GM19395 (cell line): ENCODE measurements at regions not wholly inside any gene's neighbourhood (a gene's known extent, or its start where the extent isn't known, plus 50 kb on each side); places are given as distances from the start of the nearest gene placed in this dataset.

Source experiments
- ATAC-seq: cut with Tn5 transposase; IDR thresholded peaks from one replicate; pipeline ENCODE4 v1.9.1; 2021; ENCODE audit warnings: mild to moderate bottlenecking, moderate library complexity; ENCODE audit not compliant: unreplicated experiment

DNA sequence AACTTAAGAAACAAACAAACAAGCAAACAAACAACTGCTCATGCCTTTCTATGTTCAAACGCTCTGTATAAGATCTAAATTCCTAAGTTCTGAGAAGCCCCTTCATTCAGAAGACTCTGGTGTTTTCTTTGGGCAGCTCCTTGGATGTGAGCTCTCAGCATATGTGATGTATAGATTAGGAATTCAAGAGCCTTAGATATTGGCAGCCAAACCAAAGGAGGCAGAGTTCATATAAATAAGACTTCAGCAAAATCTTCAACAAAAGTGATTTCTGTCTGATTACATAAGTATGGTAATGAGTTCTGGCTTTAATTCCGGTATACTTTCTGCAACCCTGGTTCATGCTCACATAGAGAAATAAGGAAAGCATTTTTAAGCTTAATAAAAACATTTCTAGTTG lies 145.6 kb downstream of the DYRK2 start:
- no peak for ATAC-seq

DNA sequence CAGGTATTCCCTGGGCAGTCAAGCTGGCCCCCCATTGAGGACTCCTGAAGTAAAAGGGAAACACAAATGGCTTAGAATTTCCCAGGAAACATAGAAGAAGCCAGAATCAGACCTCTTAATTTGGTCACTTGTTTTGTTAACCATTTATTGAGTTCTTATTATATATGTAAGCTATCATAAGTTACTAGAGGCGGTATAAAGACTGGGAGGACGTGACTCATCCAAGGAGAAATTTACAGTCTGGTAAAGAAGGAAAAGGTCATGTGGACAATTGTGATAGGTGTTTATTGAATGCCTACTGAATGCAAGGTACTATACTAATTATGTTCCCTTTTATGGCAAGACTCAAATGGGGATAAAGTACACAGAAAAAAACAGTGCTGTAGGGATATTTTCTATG lies 146.7 kb downstream of the DYRK2 start:
- no peak for ATAC-seq

DNA sequence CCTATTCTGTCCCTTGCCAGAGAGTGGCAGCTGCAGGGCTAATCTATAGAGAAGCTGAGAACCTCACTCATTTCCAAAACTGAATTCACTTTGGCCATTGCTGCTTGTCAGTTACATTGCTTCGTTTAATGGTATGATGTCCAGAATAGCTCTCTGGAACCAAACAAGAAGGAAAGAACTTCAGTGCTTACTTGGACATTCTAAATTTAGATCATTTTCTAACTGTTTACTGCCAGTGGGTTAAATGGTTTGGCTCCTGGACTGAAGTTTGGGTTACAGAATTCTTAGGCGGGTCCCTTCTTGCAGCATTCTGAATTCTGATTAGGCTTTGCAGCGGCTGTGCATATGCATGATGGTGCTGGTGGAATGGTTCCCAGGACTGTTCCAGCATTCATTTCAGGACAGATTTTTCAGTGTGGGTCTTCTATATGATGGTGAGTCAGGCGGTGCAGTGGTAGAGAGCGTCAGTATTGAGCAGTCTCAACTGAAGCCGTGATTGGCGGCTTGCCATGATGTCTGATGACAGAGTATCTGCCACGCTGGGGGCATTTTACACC lies 148.7 kb downstream of the DYRK2 start:
- ATAC-seq, result no peak

- ATAC-seq, result no peak
Observed at GRCh38 chr12:67797753-67798152, 149.2 kb downstream of the DYRK2 start.

DNA sequence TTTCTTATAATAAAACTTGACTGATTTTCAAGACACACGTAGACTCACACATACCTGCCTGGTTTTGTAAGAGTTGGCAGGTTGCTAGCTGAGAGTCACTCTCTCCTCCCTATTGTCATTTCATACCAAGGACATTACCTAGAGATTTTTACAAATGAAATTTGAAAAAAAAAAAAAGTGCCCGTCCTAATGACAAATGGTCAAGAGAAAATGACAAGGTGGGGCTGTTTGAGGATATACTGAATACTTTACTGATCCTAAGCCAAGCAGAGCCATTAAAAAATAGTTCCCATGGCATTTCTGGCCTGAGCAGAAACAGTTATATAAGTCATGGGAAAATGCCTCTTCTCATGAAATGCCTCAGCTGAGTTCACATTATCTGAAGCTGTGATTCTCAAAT lies 150.2 kb downstream of the DYRK2 start:
- no peak for ATAC-seq

DNA sequence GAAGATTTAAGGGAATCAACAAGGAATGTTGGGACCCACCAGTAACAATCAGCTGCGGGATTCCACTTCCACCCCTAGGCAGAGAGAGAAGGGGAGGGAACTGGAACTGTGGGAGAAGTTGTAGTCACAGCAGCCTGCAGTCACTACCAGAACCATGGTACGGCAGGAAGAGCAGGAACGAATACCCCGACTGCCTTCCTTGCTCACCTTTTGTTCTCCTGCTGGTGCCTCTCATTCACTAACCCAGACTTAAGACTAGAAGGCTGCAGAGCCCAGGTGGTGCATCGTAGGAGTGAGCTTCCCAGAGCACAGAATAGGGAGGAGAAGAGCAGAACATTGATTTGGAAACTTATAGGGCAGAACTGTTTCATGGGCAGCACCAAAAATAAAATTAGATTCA lies 154.2 kb downstream of the DYRK2 start:
- ATAC-seq, result no peak

DNA sequence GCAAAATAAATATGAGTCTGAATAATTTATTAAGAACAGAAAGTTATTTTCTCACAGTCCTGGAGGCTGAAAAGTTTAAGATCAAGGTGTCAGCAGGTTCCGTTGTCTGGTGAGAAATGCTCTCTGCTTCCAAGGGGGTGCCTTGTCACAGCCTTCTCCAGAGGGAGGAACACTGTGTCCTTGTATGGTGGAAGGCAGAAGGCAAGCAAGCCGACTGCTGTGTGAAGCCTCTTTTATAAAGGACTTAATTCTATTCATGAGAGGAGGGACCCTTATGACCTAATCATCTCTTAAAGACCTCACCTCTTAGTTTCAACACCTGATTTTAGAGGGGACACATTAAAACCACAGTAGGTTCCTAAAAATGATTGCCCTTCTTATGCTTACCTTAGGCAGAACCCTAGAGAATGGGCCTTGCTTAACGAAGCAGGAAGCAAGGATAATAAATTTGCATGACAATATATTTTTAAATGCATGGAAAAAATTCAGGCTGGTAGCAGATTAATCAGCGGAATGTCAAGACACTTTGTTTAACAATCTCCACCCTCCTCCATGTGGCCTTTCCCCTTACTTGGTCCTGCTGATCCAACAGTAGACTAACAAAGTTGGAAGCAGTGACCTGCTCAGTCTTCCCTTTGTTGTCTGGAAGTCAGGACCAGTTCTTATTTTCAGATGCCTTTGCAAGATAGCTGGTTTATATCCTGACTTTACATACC lies 154.9 kb downstream of the DYRK2 start:
- ATAC-seq, result no peak

GRCh38 chr12:67804168-67804567 lies 155.6 kb downstream of the DYRK2 start:
- peak; percentile 91 for ATAC-seq

GRCh38 chr12:67807814-67808213 lies 159.3 kb downstream of the DYRK2 start:
- ATAC-seq, result no peak

DNA sequence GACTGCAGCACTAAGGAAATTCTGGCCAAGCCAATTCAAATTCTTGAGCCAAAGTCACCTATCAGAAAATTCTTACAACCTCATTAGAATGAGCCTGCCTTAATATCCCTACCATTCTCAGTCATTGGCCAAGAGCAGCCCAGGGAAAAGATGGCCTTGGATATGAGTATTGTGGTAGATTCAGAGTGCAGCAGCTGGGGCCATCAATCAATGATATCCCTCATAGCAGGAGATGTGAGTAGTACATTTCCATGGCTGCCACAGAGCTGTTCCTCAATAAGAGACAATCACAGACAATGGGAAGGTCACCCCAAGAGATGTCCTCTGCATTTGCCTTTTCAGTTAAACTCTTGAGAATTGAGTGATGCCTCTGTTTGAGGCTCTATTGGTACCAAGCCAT lies 161.6 kb downstream of the DYRK2 start:
- no peak for ATAC-seq

- ATAC-seq, result no peak
Observed at GRCh38 chr12:67811437-67812361, 163.2 kb downstream of the DYRK2 start.

- no peak for ATAC-seq
Observed at GRCh38 chr12:67813456-67813904, 164.9 kb downstream of the DYRK2 start.

DNA sequence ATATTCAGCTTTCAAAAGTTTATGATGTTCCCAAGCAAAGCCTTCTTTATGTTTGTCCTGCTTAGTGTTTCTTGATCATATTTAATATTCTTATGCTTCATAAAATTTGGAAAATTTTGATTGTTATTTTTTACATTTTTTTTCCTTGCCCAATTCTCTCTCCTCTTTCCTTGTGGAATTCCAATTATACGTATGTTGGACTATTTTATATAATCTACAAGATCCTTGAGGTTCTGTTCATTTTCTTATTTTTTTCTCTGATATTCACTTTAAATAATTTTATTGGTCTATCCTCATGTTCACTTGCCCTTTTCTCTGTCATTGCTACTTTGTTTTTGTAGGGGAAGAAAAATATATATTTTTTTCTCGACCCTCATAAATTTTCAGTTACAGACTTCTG lies 167.7 kb downstream of the DYRK2 start:
- no peak for ATAC-seq

- ATAC-seq, result no peak
Observed at GRCh38 chr12:67818459-67818903, 169.9 kb downstream of the DYRK2 start.

GRCh38 chr12:67819902-67820301 lies 169.3 kb upstream of the IFNG-AS1 start:
- no peak for ATAC-seq

DNA sequence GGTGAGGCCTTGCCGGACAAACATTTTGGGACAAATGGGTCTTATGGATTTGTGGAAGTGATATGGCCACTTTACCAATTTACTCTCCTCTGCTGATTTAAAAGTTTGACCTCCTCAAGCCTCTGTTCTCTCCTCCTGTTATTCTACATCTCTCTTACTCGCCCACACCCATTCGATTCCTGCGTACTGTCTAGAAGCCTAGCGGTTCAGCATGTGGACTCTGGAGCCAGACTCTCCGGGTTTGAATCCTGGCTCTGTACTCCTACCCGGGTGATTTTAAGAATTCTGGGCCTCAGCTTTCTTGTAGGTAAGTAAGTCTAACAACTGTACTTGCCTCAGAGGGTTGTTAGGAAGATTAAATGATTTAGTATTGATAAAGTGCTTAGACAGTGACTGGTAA lies 168.6 kb upstream of the IFNG-AS1 start:
- ATAC-seq, result no peak

DNA sequence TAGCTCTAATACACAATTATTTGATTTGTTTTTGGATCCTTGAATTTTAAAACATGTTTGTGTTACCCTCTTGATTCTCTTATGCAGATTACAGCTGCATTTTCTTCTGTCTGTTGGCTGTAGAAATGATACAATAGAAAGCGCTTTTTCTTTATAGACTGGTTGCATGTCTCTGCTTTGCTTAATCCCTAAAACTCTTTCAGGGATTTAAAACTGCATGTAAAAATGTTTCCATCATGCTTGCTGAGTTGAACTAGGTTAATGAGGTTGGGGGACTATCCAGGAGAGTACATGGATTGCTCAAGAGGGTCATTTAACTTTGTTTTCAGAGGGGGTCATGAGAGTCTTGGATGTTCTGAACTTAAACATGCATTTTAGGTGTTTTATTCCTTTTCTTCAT lies 166.4 kb upstream of the IFNG-AS1 start:
- ATAC-seq, result no peak

GRCh38 chr12:67826148-67826547 lies 163.1 kb upstream of the IFNG-AS1 start:
- ATAC-seq, result no peak

- ATAC-seq, result no peak
Observed at GRCh38 chr12:67826946-67827720, 162.1 kb upstream of the IFNG-AS1 start.

- ATAC-seq, result peak; percentile 65
Observed at GRCh38 chr12:67827820-67828383, 161.3 kb upstream of the IFNG-AS1 start.

GRCh38 chr12:67829896-67830295 lies 159.4 kb upstream of the IFNG-AS1 start:
- ATAC-seq, result no peak
